Glutamatergic neuron (in vitro differentiated cells): ENCODE measurements at regions not wholly inside any gene's neighbourhood (a gene's known extent, or its start where the extent isn't known, plus 50 kb on each side); places are given as distances from the start of the nearest gene placed in this dataset.

Experiments
- DNase-seq: peaks from one replicate; pipeline ENCODE4 v3.0.0; 2022
- H3K27ac Mint-ChIP-seq: one replicate; pipeline ENCODE4 v1.8.0; 2020; ENCODE audit warnings: mild to moderate bottlenecking, mixed read lengths, inconsistent platforms; ENCODE audit not compliant: unreplicated experiment
- H3K27me3 Mint-ChIP-seq: one replicate; pipeline ENCODE4 v1.8.0; 2020; ENCODE audit warnings: mild to moderate bottlenecking, moderate library complexity, mixed read lengths, inconsistent platforms; ENCODE audit not compliant: unreplicated experiment
- H3K36me3 Mint-ChIP-seq: one replicate; pipeline ENCODE4 v1.8.0; 2020; ENCODE audit warnings: mild to moderate bottlenecking, mixed read lengths, inconsistent platforms; ENCODE audit not compliant: unreplicated experiment
- H3K4me1 Mint-ChIP-seq: one replicate; pipeline ENCODE4 v1.8.0; 2020; ENCODE audit warnings: mild to moderate bottlenecking, low read depth, mixed read lengths, inconsistent platforms; ENCODE audit not compliant: unreplicated experiment
- H3K4me3 Mint-ChIP-seq: one replicate; pipeline ENCODE4 v1.8.0; 2020; ENCODE audit warnings: mild to moderate bottlenecking, mixed read lengths, inconsistent platforms; ENCODE audit not compliant: unreplicated experiment
- H3K9me3 Mint-ChIP-seq: one replicate; pipeline ENCODE4 v1.8.0; 2020; ENCODE audit warnings: mild to moderate bottlenecking, moderate library complexity, mixed read lengths, inconsistent platforms; ENCODE audit not compliant: unreplicated experiment
- CTCF ChIP-seq: fragments of 200-600 bp; sonication (generic); IDR thresholded peaks from one replicate; pipeline ENCODE4 v1.5.0; 2021; ENCODE audit not compliant: partially characterized antibody, unreplicated experiment

- H3K4me3 Mint-ChIP-seq, result no peak overlapping the region
- DNase-seq, result no peak
- H3K4me1 Mint-ChIP-seq, result peaks cover 3% of the 10 kb centered on the region
- H3K27ac Mint-ChIP-seq, result no peak overlapping the region
- no peaks in the 10 kb centered on the region for H3K27me3 Mint-ChIP-seq
- no peaks in the 10 kb centered on the region for H3K36me3 Mint-ChIP-seq
- peaks cover 2% of the 10 kb centered on the region for H3K9me3 Mint-ChIP-seq
- TF ChIP-seq CTCF, result no peak
Measured at GRCh38 chr9:87798261-87798833, 72.4 kb downstream of the CTSL start.

- Mint-ChIP-seq H3K36me3 (no peaks in the 10 kb centered on the region), H3K4me1 (no peaks in the 10 kb centered on the region), H3K27ac (no peak overlapping the region), H3K9me3 (peaks cover 1% of the 10 kb centered on the region), H3K27me3 (no peaks in the 10 kb centered on the region), H3K4me3 (no peak overlapping the region)
- no peak for TF ChIP-seq CTCF
- DNase-seq, result no peak
Measured at GRCh38 chr9:87799503-87799902, 73.6 kb downstream of the CTSL start.

- no peak for TF ChIP-seq CTCF
- Mint-ChIP-seq H3K4me1 (no peaks in the 10 kb centered on the region), H3K4me3 (no peak overlapping the region), H3K36me3 (no peaks in the 10 kb centered on the region), H3K9me3 (peaks cover 1% of the 10 kb centered on the region), H3K27ac (no peak overlapping the region), H3K27me3 (no peaks in the 10 kb centered on the region)
- no peak for DNase-seq
Measured at GRCh38 chr9:87800456-87800855, 74.5 kb downstream of the CTSL start.

GRCh38 chr9:87801013-87801412 lies 75.1 kb downstream of the CTSL start:
- Mint-ChIP-seq H3K4me1 (no peaks in the 10 kb centered on the region), H3K36me3 (no peaks in the 10 kb centered on the region), H3K9me3 (peaks cover 1% of the 10 kb centered on the region), H3K27ac (no peak overlapping the region), H3K27me3 (no peaks in the 10 kb centered on the region), H3K4me3 (no peak overlapping the region)
- DNase-seq, result no peak
- TF ChIP-seq CTCF, result no peak

- Mint-ChIP-seq H3K4me1 (no peaks in the 10 kb centered on the region), H3K9me3 (peaks cover 1% of the 10 kb centered on the region), H3K4me3 (no peak overlapping the region), H3K36me3 (peaks cover 13% of the 10 kb centered on the region), H3K27ac (no peak overlapping the region), H3K27me3 (peaks cover 4% of the 10 kb centered on the region)
- no peak for TF ChIP-seq CTCF
- DNase-seq, result no peak
Measured at GRCh38 chr9:87803166-87803565, 77.2 kb downstream of the CTSL start.
